PC-9 (cell line): ENCODE measurements at regions not wholly inside any gene's neighbourhood (a gene's known extent, or its start where the extent isn't known, plus 50 kb on each side); places are given as distances from the start of the nearest gene placed in this dataset.

Experiments used
- BruUV-seq: library from RNA; stranded (reverse); fragments of 400-500 nt; replicated peaks from 2 replicates; lab custom pipeline; 2021; lab: Mats Ljungman, UMichigan
- CTCF ChIA-PET: fragments of 300-600 bp; sonication (Branson Sonifier 250); formaldehyde crosslinking; loops from one replicate; lab custom pipeline; 2022; ENCODE audit warnings: antibody characterized with exemption; lab: Charles Lee
- POLR2A ChIA-PET: fragments of 300-600 bp; sonication (Branson Sonifier 250); formaldehyde crosslinking; loops from one replicate; lab custom pipeline; 2022; ENCODE audit warnings: antibody characterized with exemption; ENCODE audit not compliant: unreplicated experiment; lab: Charles Lee
- DNase-seq, 2 experiments: peaks; one replicate each; pipeline versions ENCODE4 v3.0.0 to v3.0.0-alpha.2; 2015 to 2022; ENCODE audit warnings: mixed read lengths in 1 of 2
- H2AFZ ChIP-seq: fragments of 200-600 bp; sonication (generic); 2 replicates; pipeline ENCODE4 v1.8.1; 2017; ENCODE audit warnings: antibody characterized with exemption
- H3F3A ChIP-seq: fragments of 200-600 bp; sonication (generic); 2 replicates; pipeline ENCODE4 v1.8.1; 2017; ENCODE audit warnings: antibody characterized with exemption, mild to moderate bottlenecking, low read depth; ENCODE audit not compliant: insufficient read depth
- H3K27ac ChIP-seq: fragments of 200-600 bp; sonication (generic); 2 replicates; pipeline ENCODE4 v1.6.1; 2016; ENCODE audit warnings: mixed run types
- H3K27me3 ChIP-seq: fragments of 200-600 bp; sonication (generic); 2 replicates; pipeline ENCODE4 v1.6.1; 2016; ENCODE audit warnings: low read depth, mixed run types; ENCODE audit not compliant: insufficient read depth
- H3K36me3 ChIP-seq: fragments of 200-600 bp; sonication (generic); 2 replicates; pipeline ENCODE4 v1.6.1; 2016; ENCODE audit warnings: low read depth, mixed run types
- H3K4me1 ChIP-seq: fragments of 200-600 bp; sonication (generic); replicated peaks from 2 replicates; pipeline ENCODE4 v1.6.1; 2016; ENCODE audit warnings: mixed run types; ENCODE audit not compliant: insufficient read depth
- H3K4me2 ChIP-seq: fragments of 200-600 bp; sonication (generic); 2 replicates; pipeline ENCODE4 v1.6.1; 2017; ENCODE audit warnings: mixed run types
- H3K4me3 ChIP-seq: fragments of 200-600 bp; sonication (generic); 2 replicates; pipeline ENCODE4 v1.6.1; 2016; ENCODE audit warnings: mixed run types
- H3K79me2 ChIP-seq: fragments of 200-600 bp; sonication (generic); 2 replicates; pipeline ENCODE4 v1.6.1; 2017; ENCODE audit warnings: low read depth, mixed run types
- H3K9me2 ChIP-seq: fragments of 200-600 bp; sonication (generic); 2 replicates; pipeline ENCODE4 v1.8.1; 2017; ENCODE audit warnings: mild to moderate bottlenecking; ENCODE audit not compliant: insufficient read depth
- H3K9me3 ChIP-seq: fragments of 200-600 bp; sonication (generic); 2 replicates; pipeline ENCODE4 v1.8.1; 2016; ENCODE audit warnings: low read depth; ENCODE audit not compliant: insufficient read depth
- H4K20me1 ChIP-seq: fragments of 200-600 bp; sonication (generic); 2 replicates; pipeline ENCODE4 v1.8.1; 2017; ENCODE audit not compliant: insufficient read depth
- EZH2 ChIP-seq: fragments of 200-600 bp; sonication (generic); IDR thresholded peaks from 2 replicates; pipeline ENCODE4 v1.8.0; 2017; ENCODE audit warnings: antibody characterized with exemption, low read depth
- intact Hi-C: fragments of 100-400 bp; cut with micrococcal nuclease; formaldehyde crosslinking; loops from one replicate; pipeline ENCODE4 v1.10.0; 2022; ENCODE audit not compliant: unreplicated experiment
- TF ChIP-seq, protein P1 (sequence below): fragments of 200-600 bp; sonication (generic); conservative IDR thresholded peaks from 2 replicates; pipeline ENCODE4 v1.6.1; 2017; ENCODE audit warnings: mixed run types, antibody characterized with exemption, mild to moderate bottlenecking, moderate library complexity

DNA sequence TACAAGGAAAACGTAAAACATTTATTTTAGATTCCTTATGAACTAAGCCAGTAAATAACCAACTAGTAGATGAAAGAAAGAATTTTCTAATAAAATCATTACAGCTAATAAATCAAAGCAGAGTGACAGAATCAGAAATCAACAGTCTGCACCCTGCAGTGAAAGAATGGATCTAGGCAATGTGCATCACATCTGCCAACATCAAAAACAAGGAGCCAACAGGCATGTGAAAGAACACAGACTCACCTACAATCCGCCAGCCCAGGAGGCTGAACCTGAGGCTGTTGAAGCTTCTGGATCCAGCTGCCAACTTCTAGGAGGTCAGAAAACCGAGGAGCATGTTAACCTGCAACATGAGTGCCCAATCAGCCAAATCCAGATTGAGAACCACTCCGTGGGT lies 196.3 kb downstream of the SETD4 start:
- no peaks in the 10 kb centered on the region for H3K4me1 ChIP-seq
- no peaks in the 10 kb centered on the region for H3K9me2 ChIP-seq
- H3K9me3 ChIP-seq: no peaks in the 10 kb centered on the region
- H3K4me2 ChIP-seq: no peak overlapping the region
- H3K27me3 ChIP-seq: peaks cover 4% of the 10 kb centered on the region; the same call in 1 of the 2 replicates
- POLR2A ChIA-PET: no interaction called here
- no peak overlapping the region for H2AFZ ChIP-seq
- H3K36me3 ChIP-seq: no peaks in the 10 kb centered on the region
- no peaks in the 10 kb centered on the region for H3F3A ChIP-seq
- BruUV-seq: no TSS peak
- intact Hi-C loops: no loop called here
- no peaks in the 10 kb centered on the region for H4K20me1 ChIP-seq
- DNase-seq: no peak
- H3K27ac ChIP-seq: no peak overlapping the region
- no peak overlapping the region for H3K4me3 ChIP-seq
- TF ChIP-seq, protein P1, sequence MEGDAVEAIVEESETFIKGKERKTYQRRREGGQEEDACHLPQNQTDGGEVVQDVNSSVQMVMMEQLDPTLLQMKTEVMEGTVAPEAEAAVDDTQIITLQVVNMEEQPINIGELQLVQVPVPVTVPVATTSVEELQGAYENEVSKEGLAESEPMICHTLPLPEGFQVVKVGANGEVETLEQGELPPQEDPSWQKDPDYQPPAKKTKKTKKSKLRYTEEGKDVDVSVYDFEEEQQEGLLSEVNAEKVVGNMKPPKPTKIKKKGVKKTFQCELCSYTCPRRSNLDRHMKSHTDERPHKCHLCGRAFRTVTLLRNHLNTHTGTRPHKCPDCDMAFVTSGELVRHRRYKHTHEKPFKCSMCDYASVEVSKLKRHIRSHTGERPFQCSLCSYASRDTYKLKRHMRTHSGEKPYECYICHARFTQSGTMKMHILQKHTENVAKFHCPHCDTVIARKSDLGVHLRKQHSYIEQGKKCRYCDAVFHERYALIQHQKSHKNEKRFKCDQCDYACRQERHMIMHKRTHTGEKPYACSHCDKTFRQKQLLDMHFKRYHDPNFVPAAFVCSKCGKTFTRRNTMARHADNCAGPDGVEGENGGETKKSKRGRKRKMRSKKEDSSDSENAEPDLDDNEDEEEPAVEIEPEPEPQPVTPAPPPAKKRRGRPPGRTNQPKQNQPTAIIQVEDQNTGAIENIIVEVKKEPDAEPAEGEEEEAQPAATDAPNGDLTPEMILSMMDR: no peak
- no peak for TF ChIP-seq EZH2
- no peaks in the 10 kb centered on the region for H3K79me2 ChIP-seq
- CTCF ChIA-PET: interaction anchor here (0.6 kb wide), 1 partner anchor 1101 kb away, joined by 4 read pairs; no protein-coding TSS in a partner anchor

DNA sequence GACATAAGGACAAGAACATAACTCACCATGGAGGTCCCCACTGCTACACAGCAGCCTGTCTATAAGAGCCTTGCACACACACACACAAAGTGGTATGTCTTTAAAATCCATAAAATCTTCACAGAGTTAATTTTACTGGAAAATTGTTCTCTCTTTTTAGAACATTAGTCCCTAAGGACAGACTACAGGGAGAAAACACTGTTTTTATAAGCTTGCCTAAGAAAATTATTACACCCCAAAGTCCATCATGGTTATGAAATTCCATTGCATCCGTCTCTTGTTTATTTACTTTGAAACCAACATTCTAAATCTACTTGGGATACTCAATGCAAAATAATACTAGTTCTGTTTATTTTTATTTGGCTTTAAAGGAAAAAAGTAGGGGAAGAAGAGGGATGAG lies 197.4 kb downstream of the SETD4 start:
- no peak for DNase-seq
- Histone ChIP-seq H3K27me3 (peaks cover 4% of the 10 kb centered on the region; the same call in 1 of the 2 replicates), H3K9me3 (no peaks in the 10 kb centered on the region), H3K79me2 (no peaks in the 10 kb centered on the region), H4K20me1 (no peaks in the 10 kb centered on the region), H3K4me1 (no peaks in the 10 kb centered on the region), H2AFZ (no peak overlapping the region), H3K9me2 (no peaks in the 10 kb centered on the region), H3K4me2 (no peak overlapping the region), H3K36me3 (no peaks in the 10 kb centered on the region), H3K27ac (no peak overlapping the region), H3F3A (no peaks in the 10 kb centered on the region), H3K4me3 (no peak overlapping the region)
- TF ChIP-seq EZH2: no peak
- TF ChIP-seq, protein P1: no peak
- ChIA-PET POLR2A (no interaction called here), CTCF (no interaction called here)
- no TSS peak for BruUV-seq
- intact Hi-C loops: no loop called here

DNA sequence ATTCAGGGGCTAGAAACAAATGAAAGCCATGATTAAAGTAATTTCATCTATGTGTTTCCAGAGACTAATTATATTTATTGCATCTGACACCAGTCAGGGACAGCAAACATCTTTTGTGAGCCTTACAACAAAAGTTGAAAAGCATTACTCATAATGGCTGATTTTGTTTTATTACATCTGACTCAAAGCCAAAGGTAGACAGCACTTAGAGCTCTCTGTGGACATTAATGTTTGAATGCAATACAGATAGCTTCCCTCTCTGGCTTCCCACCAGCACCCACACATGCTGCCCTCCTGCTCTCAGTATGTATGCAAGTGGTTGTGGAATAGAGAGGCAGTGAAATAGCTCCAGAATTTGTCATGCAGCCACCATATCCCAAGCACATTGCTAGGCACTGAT lies 198.7 kb downstream of the SETD4 start:
- Histone ChIP-seq H3K9me2 (no peaks in the 10 kb centered on the region), H3K9me3 (no peaks in the 10 kb centered on the region), H4K20me1 (no peaks in the 10 kb centered on the region), H3K4me1 (no peaks in the 10 kb centered on the region), H2AFZ (no peak overlapping the region), H3K79me2 (no peaks in the 10 kb centered on the region), H3K4me2 (no peak overlapping the region), H3K4me3 (no peak overlapping the region), H3K27me3 (peaks cover 4% of the 10 kb centered on the region; the same call in 1 of the 2 replicates), H3K36me3 (no peaks in the 10 kb centered on the region), H3F3A (no peaks in the 10 kb centered on the region), H3K27ac (no peak overlapping the region)
- BruUV-seq: no TSS peak
- ChIA-PET CTCF (no interaction called here), POLR2A (interaction anchor here (0.6 kb wide), 1 partner anchor 1195 kb away, joined by 3 read pairs; no protein-coding TSS in a partner anchor)
- DNase-seq: no peak
- no peak for TF ChIP-seq EZH2
- TF ChIP-seq, protein P1: no peak
- intact Hi-C loops: no loop called here
